ENCODE measurements at regions not wholly inside any gene's neighbourhood (a gene's known extent, or its start where the extent isn't known, plus 50 kb on each side); places are given as distances from the start of the nearest gene placed in this dataset.
"Not testable (repeated sequence)": the region's sequence is repeated elsewhere in the genome, so short reads cannot be mapped to it uniquely, and the experiment has no call there.

DNA sequence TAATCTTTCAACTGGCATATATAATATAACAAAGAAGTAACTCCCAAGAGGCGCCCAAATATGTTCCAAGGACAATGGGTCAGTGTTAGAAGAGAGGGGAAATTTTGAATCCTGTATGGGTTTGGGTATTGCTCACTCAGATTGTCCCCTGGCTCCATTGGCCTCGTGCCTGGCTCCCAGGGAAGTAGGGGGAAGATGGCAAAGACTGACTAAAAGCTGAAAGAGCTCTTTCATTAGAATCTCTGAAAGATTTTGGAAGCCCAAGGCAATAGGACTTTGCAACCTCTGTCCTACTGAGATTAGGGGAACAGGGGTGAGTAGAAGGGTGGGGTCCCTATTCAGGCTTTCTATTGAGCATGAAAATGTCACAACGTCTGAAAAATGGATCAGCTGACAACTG is 1272.8 kb upstream of the ZEB2 start:
- no peak overlapping the region for H3K27ac ChIP-seq

DNA sequence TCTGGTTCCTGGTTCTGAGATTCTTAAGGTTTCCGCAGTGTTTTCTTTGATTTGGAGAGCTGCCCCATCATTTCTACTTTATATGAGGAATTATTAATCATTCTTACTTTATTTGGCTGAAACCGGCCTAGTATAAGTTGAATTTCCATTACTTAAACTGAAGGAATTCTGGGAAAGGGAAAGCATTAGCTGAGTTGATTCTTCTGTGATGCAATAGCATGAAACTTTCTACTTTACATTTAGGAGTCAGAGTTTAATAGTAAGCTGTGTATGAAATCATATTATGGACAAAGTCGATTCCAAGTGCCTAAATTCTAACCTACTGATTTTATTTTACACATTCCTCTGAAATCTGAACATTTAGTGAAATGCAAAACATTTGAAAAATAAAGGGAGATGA is 1269.7 kb upstream of the ZEB2 start:
- DNase-seq, result no peak
- no peak overlapping the region for H3K4me3 ChIP-seq
- intact Hi-C loops (cut with DNase I; ENCODE audit: low total_unique reads), result no loop called here
- H3K9me3 ChIP-seq, result no peaks in the 10 kb centered on the region
- no peak overlapping the region for H3K27ac ChIP-seq
- no peak for TF ChIP-seq POLR2A (IDR thresholded peaks at IDR 0.05)
- TF ChIP-seq, protein P1, sequence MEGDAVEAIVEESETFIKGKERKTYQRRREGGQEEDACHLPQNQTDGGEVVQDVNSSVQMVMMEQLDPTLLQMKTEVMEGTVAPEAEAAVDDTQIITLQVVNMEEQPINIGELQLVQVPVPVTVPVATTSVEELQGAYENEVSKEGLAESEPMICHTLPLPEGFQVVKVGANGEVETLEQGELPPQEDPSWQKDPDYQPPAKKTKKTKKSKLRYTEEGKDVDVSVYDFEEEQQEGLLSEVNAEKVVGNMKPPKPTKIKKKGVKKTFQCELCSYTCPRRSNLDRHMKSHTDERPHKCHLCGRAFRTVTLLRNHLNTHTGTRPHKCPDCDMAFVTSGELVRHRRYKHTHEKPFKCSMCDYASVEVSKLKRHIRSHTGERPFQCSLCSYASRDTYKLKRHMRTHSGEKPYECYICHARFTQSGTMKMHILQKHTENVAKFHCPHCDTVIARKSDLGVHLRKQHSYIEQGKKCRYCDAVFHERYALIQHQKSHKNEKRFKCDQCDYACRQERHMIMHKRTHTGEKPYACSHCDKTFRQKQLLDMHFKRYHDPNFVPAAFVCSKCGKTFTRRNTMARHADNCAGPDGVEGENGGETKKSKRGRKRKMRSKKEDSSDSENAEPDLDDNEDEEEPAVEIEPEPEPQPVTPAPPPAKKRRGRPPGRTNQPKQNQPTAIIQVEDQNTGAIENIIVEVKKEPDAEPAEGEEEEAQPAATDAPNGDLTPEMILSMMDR (IDR thresholded peaks at IDR 0.05), result no peak
- no peaks in the 10 kb centered on the region for H3K4me1 ChIP-seq
- no peaks in the 10 kb centered on the region for H3K27me3 ChIP-seq
- H3K36me3 ChIP-seq, result no peaks in the 10 kb centered on the region

More for the DNA sequence above, 1272.8 kb upstream of the ZEB2 start:
- no peaks in the 10 kb centered on the region for H3K36me3 ChIP-seq
- H3K9me3 ChIP-seq, result no peaks in the 10 kb centered on the region
- intact Hi-C loops (cut with DNase I; ENCODE audit: low total_unique reads), result no loop called here
- H3K4me1 ChIP-seq, result no peaks in the 10 kb centered on the region
- no peak for TF ChIP-seq POLR2A (IDR thresholded peaks at IDR 0.05)
- TF ChIP-seq, protein P1 (IDR thresholded peaks at IDR 0.05), result no peak
- DNase-seq, result no peak
- H3K27me3 ChIP-seq, result no peaks in the 10 kb centered on the region
- no peak overlapping the region for H3K4me3 ChIP-seq

DNA sequence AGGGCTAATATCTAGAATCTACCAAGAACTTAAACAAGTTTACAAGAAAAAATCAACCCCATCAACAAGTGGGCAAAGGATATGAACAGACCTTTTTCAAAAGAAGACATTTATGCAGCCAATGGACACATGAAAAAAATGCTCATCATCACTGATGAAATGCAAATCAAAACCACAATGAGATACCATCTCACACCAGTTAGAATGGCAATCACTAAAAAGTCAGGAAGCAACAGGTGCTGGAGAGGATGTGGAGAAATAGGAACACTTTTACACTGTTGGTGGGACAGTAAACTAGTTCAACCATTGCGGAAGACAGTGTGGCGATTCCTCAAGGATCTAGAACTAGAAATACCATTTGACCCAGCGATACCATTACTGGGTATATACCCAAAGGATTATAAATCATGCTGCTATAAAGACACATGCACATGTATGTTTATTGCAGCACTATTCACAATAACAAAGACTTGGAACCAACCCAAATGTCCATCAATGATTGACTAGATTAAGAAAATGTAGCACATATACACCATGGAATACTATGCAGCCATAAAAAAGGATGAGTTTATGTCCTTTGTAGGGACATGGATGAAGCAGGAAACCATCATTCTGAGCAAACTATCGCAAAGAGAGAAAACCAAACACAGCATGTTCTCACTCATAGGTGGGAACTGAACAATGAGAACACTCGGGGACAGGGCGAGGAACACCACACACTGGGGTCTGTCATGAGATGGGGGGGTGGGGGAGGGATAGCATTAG is 1267.9 kb upstream of the ZEB2 start:
- H3K4me3 ChIP-seq; H3K4me1 ChIP-seq; intact Hi-C loops (cut with DNase I; ENCODE audit: low total_unique reads); H3K27me3 ChIP-seq; DNase-seq; H3K9me3 ChIP-seq; H3K27ac ChIP-seq; H3K36me3 ChIP-seq: not testable (repeated sequence)

DNA sequence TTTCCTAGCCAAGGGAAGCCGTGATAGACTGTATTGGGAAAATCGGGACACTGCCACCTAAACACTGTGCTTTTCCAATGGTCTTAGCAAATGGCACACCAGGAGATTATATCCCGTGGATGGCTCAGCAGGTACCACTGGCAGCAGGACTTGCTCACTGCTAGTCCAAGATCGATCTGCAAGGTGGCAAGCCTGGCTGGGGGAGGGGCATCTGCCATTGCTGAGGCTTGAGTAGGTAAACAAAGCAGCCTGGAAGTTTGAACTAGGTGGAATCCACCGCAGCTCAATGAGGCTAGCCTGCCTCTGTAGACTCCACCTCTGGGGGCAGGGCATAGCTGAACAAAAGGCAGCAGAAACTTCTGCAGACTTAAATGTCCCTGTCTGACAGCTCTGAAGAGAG is 1262.7 kb upstream of the ZEB2 start:
- H3K27me3 ChIP-seq; H3K4me3 ChIP-seq; H3K36me3 ChIP-seq; intact Hi-C loops (cut with DNase I; ENCODE audit: low total_unique reads); H3K9me3 ChIP-seq; H3K4me1 ChIP-seq; DNase-seq; H3K27ac ChIP-seq: not testable (repeated sequence)

DNA sequence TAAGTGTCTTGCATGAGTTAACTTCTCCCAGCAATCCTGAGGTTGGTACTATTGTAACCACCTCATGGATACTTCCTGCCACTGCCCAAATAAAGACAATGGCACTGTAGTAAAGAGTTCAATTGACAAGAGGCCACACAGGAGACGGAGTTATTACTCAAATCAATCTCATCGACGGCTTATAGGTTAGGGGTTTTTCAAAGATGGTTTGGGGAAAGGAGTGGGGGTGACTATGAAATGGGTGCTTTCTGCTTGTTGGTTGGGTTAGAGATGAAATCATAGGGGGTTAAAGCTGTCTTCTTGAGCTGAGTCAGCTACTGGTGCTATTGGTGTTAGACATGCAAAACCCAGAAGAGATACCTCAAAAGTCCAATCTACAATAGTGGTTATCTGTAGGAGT is 1258.0 kb upstream of the ZEB2 start:
- no peak for DNase-seq
- TF ChIP-seq POLR2A (IDR thresholded peaks at IDR 0.05), result no peak
- TF ChIP-seq, protein P1 (IDR thresholded peaks at IDR 0.05), result no peak
- Histone ChIP-seq H3K4me1 (no peaks in the 10 kb centered on the region), H3K4me3 (no peak overlapping the region), H3K9me3 (no peaks in the 10 kb centered on the region), H3K27ac (no peak overlapping the region), H3K36me3 (no peaks in the 10 kb centered on the region), H3K27me3 (no peaks in the 10 kb centered on the region)
- intact Hi-C loops (cut with DNase I; ENCODE audit: low total_unique reads), result no loop called here

DNA sequence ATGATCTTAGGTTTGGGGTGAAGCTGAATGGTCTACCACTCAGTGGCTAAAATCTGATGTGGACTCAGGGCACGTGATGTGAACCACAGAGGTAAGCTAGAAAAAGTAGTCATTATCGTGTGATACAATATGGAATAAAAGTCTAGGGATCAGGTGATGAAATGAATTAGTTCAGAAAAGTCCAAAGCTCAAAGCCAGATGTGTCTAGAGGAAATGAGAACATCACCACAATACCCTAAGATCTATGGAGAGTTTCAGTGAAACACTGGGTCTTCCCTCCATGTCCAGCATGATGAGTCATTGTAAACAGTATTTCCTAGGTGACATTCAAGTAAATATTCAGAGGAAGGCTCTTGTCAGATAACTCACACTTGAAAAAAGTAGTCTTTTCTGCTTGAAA is 1257.4 kb upstream of the ZEB2 start:
- Histone ChIP-seq H3K27ac (no peak overlapping the region), H3K4me1 (no peaks in the 10 kb centered on the region), H3K9me3 (no peaks in the 10 kb centered on the region), H3K36me3 (no peaks in the 10 kb centered on the region), H3K27me3 (no peaks in the 10 kb centered on the region), H3K4me3 (no peak overlapping the region)
- no peak for DNase-seq
- TF ChIP-seq, protein P1 (IDR thresholded peaks at IDR 0.05), result no peak
- no peak for TF ChIP-seq POLR2A (IDR thresholded peaks at IDR 0.05)
- intact Hi-C loops (cut with DNase I; ENCODE audit: low total_unique reads), result no loop called here

All from uterus (tissue), 3 donors.